Posterior cingulate gyrus (tissue), 11 donors: ENCODE measurements at regions not wholly inside any gene's neighbourhood (a gene's known extent, or its start where the extent isn't known, plus 50 kb on each side); places are given as distances from the start of the nearest gene placed in this dataset.

Experiments
- DNase-seq, 10 donors: peaks; one replicate each; pipeline versions ENCODE4 v3.0.0 to v3.0.0-alpha.2; 2020 to 2021; ENCODE audit warnings: mixed read lengths in 3 of 10
- intact Hi-C: fragments of 100-400 bp; cut with DNase I; formaldehyde crosslinking; loops from one replicate; pipeline ENCODE4 v1.15.1; 2023

- intact Hi-C loops: loop anchor here (10.0 kb wide), 2 partner anchors 164 to 1716 kb away; partner anchors contain the start of gene BRINP1
- no peak for DNase-seq
Measured at GRCh38 chr9:117649126-117649525, 55.1 kb upstream of the TLR4 start.

DNA sequence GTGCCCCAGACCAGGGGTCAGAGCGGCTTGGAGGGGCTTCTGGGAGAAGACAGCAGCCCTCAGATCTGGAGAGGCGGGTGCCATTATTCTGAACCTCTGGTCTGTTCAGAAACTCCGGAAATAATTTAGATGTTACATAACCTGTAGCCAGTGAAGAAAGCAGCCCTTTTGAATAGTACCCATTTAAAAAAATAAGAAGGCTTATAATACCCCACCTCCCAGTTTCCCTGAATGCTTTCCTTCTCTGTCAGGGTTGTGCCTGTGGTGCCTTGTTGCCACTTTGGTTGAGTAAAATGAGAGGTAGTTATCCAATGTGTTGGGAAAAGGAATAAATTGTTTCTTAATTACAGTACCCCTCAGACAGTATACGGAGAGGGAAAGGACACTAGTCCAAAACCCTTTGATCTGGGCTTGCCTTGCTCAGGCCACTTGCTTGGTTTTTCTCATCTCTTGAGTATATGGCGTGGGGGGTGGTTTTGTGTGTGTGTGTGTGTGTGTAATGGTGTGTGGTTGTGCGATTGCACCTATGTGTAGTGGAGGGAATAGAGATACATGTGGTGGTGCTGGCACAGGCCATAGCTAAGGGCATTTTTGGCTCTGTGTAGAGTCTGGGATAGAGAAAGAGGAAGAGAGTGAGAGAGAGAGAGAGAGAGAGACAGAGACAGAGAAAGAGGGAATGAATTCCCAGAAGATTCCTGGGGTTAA is 59.1 kb upstream of the TLR4 start:
- no peak for DNase-seq
- intact Hi-C loops: loop anchor here (1.0 to 10.0 kb wide), 3 partner anchors 138 to 1720 kb away; partner anchors contain the start of gene BRINP1

DNA sequence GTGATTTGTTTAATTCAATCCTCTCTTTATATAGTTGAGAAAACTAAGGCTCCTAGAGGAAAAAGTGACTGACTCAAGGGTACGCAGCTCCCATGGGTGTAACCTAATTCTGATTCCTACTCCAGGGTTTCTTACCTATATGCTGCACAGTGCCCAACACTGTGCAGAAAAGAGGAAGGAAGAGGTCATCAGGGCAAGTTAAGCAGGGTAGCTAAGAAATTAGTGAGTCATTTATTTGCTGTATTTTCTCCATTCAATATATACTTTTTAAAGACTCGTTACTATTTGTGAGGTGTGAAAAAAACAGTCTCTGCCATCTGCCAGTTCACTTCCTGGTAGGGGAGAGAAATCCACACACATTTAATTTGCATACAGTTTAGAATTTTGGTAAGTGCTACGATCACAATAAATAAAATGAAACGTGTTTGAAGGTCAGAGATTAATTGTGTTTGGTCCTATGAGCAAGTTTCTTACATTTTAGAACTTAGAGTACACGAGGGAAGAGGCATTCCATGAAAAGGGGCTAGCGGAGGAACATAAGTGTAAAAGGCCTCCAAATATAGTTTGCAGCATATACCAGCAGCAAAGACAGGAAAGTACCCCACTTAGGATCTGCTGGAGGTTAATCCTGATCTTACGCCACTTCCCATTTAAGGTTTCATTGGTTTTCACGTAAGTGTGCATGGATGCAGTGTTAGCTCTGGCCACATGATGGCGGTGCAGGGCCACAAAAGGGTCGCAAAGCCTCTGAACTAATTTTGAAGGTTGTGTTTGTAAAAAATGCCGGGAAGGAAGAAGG is 59.9 kb upstream of the TLR4 start:
- peak; percentile 63 to 96 (median 83) for DNase-seq
- intact Hi-C loops: loop anchor here (1.0 to 10.0 kb wide), 3 partner anchors 139 to 1720 kb away; partner anchors contain the start of gene BRINP1

- intact Hi-C loops: loop anchor here (10.0 kb wide), 2 partner anchors 158 to 1722 kb away; partner anchors contain the start of gene BRINP1
- no peak for DNase-seq
Measured at GRCh38 chr9:117643288-117643654, 60.9 kb upstream of the TLR4 start.

DNA sequence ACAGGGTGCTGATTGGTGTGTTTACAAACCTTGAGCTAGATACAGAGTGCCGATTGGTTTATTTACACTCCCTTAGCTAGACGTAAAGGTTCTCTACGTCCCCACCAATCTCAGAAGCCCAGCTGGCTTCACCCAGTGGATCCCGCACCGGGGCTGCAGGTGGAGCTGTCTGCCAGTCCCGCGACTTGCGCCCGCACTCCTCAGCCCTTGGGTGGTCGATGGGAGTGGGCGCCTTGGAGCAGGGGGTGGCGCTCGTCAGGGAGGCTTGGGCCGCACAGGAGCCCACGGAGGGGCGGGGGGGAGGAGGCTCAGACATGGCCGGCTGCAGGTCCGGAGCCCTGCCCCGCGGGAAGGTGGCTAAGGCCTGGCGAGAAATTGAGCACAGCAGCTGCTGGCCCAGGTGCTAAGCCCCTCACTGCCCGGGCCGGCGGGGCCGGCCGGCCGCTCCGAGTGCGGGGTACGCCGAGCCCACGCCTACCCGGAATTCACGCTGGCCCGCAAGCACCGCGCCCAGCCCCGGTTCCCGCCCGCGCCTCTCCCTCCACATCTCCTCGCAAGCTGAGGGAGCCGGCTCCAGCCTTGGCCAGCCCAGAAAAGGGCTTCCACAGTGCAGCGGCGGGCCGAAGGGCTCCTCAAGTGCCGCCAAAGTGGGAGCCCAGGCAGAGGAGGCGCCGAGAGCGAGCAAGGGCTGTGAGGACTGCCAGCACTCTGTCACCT is 61.5 kb upstream of the TLR4 start:
- intact Hi-C loops: loop anchor here (10.0 kb wide), 2 partner anchors 158 to 1722 kb away; partner anchors contain the start of gene BRINP1
- peak in 5 of 10 donors; percentile 11 to 84 (median 75) for DNase-seq

GRCh38 chr9:117636681-117637080 is 67.5 kb upstream of the TLR4 start:
- intact Hi-C loops: no loop called here
- no peak for DNase-seq

DNA sequence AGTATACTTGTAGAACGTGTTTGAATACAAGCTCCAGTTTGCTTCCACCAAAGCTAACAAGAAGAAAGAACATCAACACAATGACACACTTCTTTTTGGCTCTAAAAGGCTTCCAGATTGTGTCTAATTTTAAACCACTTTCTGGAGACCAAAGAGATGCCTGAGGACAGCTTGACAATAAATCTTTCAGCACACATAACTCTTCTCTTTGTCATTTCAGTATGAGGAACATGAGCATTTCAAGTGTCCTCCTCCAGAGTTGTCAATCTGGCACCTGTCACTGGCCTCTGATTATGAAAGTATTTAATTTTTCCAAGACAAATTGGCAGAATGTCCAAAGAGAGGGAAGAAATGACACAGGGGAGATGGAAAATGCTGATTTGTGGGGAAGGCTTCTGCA is 79.0 kb upstream of the TLR4 start:
- intact Hi-C loops: no loop called here
- DNase-seq: no peak

- intact Hi-C loops: no loop called here
- no peak for DNase-seq
Measured at GRCh38 chr9:117624106-117624505, 80.1 kb upstream of the TLR4 start.

DNA sequence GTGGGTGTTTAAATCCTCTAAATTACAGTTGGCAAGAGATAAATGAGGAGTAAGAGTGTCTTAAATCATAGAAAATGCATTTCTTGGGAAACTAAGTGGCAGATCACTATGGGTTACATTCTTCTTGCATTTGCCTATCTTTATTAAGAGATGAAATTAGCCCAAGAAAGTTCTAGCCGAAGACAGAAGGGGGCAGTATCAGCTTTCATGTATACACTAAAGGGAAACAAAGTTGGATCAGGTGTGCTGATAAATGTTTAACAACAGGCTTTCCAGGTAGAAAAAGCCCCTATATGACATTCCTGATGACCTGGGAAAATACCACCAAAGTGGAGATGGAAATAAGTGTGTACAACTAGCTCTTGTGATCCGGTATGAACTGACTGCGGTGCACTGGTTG is 81.9 kb upstream of the TLR4 start:
- no peak for DNase-seq
- intact Hi-C loops: no loop called here

- DNase-seq: no peak
- intact Hi-C loops: no loop called here
Measured at GRCh38 chr9:117616431-117616831, 87.8 kb upstream of the TLR4 start.

GRCh38 chr9:117612317-117612716 is 91.9 kb upstream of the TLR4 start:
- intact Hi-C loops: no loop called here
- no peak for DNase-seq

GRCh38 chr9:117597977-117598376 is 106.2 kb upstream of the TLR4 start:
- no peak for DNase-seq
- intact Hi-C loops: no loop called here

DNA sequence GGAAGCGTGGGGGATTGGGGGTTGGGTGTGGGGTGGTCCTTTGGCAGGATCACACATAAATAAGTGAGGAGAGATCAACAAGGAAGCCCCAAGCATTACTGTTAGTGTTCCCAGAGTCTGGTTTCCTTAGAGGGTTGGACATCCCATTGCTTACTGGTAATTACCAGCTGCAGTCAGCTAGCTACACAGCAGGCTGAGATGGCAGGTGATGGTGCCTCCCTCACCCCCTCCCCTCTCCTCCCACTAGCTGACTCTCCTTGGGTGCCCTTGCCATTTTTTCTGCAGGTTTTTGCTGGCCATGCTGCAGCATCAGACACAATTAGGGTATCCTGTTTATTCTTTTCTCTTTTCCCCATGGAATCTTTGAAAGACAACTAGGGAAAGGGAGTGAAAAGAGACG is 107.5 kb upstream of the TLR4 start:
- intact Hi-C loops: no loop called here
- DNase-seq: no peak

DNA sequence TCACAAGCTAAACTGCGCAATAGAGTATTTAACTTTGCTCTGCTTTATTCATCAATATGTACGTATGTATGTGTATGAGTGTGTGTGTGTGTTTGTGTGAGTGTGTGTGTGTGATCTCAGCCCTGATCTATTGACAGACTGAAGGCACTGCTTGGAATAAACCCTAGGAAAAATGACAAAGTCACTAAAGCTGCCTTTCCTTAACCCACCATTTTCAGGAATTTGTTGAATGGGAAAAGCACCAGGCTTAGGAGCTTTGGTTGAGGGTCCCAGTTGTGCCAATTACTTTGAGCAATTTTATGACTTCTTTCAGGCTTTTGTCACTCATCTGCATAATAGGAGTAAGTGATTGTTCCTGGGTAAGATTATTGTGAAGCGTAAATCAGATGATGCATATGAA is 108.6 kb upstream of the TLR4 start:
- intact Hi-C loops: no loop called here
- no peak for DNase-seq

DNA sequence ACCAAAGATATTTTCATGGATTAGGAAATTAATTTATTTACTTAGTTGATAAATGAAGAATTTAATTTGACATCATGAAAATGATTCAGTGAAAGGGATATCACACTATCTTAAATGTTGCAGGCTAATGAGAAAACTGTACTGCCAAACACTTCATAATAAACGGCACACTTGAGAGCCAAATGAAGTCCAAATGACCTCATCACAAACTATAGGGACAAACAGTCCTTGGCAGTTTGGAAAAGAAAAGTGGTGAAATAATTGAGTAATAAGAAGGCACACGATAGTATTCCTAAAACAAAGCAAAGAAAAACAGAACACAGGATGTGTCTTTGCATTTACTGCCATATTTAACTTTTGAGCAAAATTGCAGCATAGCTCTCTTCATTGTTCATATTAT is 116.9 kb upstream of the TLR4 start:
- intact Hi-C loops: no loop called here
- DNase-seq: no peak

- no peak for DNase-seq
- intact Hi-C loops: no loop called here
Measured at GRCh38 chr9:117574099-117574498, 130.1 kb upstream of the TLR4 start.

DNA sequence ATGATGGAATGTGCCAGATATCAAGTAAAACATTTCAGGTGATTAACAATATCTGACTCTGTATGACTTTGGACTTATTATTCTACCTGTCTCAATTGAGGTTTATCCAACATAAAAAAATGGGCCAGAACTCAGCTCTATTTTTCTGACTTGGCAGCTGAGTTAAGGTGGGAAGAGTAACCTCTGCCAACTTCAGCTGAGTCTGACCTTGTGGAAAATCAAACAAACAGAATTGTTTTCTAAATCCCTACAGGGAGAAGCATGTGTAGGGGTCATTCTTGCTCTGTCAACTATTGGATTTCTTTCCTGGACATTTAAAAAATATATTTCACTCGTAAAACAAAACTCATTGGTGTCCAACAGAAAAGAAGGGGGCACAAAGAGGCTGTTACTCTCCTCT is 139.4 kb upstream of the TLR4 start:
- intact Hi-C loops: no loop called here
- no peak for DNase-seq

DNA sequence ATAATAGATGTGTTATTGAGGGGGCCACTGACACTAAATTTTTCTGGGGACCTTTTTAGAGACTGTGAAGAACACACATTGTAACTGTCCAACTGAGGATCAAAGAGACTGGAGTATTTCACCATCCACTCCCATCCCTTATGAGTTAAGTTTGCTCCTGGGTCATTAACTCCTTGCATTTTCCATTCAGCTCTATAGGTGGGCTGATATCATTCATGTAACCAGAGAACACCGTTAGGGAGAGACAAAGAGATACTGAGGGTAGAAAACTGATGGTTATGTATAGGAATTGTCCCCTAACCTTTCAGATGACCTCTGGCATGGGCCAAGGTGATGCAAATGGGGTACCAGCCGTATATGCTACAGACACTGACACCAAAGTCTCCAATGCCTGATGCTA is 142.4 kb upstream of the TLR4 start:
- intact Hi-C loops: no loop called here
- DNase-seq: no peak

- intact Hi-C loops: loop anchor here (2.0 kb wide), 1 partner anchor 69 kb away; no protein-coding TSS in a partner anchor
Measured at GRCh38 chr9:117555964-117556629, 141.2 kb upstream of the ASTN2 start.

DNA sequence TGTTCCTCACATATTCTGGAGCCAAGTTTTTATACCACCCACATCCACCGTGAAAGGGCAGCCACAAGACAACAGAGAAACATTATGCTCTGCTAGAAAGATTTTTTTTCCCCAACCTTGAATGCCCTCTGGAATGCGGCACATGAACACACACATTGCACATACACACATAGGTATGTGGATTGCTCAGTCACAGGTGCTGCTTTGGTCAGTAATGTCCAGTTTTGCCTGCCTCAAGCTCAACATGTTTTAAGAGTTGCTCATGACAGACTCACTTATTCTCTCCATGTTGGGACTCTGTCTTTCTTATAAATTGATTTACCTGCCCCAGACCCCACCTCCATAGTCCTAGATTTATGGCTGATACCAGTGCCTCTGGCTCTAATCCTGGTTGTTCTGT is 138.0 kb upstream of the ASTN2 start:
- DNase-seq: no peak
- intact Hi-C loops: no loop called here

More at GRCh38 chr9:117555964-117556629, 141.2 kb upstream of the ASTN2 start:
- DNase-seq: peak in 7 of 10 donors; percentile 21 to 90 (median 64)
